Fibroblast of lung (primary cell): ENCODE measurements at regions not wholly inside any gene's neighbourhood (a gene's known extent, or its start where the extent isn't known, plus 50 kb on each side); places are given as distances from the start of the nearest gene placed in this dataset.
A peak's percentile ranks its signal among the peaks of the same experiment; 100 is the strongest.

Source experiments
- DNase-seq, 2 donors: peaks; one replicate each; pipeline versions ENCODE4 v3.0.0 to v3.0.0-alpha.2; 2010; ENCODE audit warnings: low read depth in 2 of 2
- H2AFZ ChIP-seq: 2 replicates; pipeline ENCODE4 v1.5.1; 2012; ENCODE audit warnings: low read length, control low read depth, inconsistent platforms
- H3K27ac ChIP-seq: 2 replicates; pipeline ENCODE4 v1.5.1; 2011; ENCODE audit warnings: low read length, control low read depth; ENCODE audit not compliant: insufficient read depth
- H3K27me3 ChIP-seq: 2 replicates; pipeline ENCODE4 v1.5.1; 2011; ENCODE audit warnings: mild to moderate bottlenecking, low read length; ENCODE audit not compliant: control insufficient read depth, insufficient read depth
- H3K36me3 ChIP-seq: 2 replicates; pipeline ENCODE4 v1.5.1; 2011; ENCODE audit warnings: low read length; ENCODE audit not compliant: control insufficient read depth, insufficient read depth
- H3K4me1 ChIP-seq: 2 replicates; pipeline ENCODE4 v1.5.1; 2011; ENCODE audit warnings: low read length; ENCODE audit not compliant: control insufficient read depth, insufficient read depth; ENCODE audit errors: extremely low read depth
- H3K4me2 ChIP-seq: 2 replicates; pipeline ENCODE4 v1.5.1; 2011; ENCODE audit warnings: low read length, control low read depth; ENCODE audit not compliant: insufficient read depth; ENCODE audit errors: extremely low read depth
- H3K4me3 ChIP-seq, 4 experiments: fragments of 200-600 bp in 1 of 4; sonication (generic) in 1 of 4; replicated peaks in 1 of 4; 2 replicates each; pipeline ENCODE4 v1.5.1; 2011 to 2016; ENCODE audit warnings: low read length in 4 of 4, low read depth in 3 of 4, mild to moderate bottlenecking in 3 of 4, control low read depth in 2 of 4, inconsistent platforms in 1 of 4, mixed read lengths in 1 of 4; ENCODE audit not compliant: insufficient read depth in 1 of 4; ENCODE audit errors: control extremely low read depth in 1 of 4
- H3K79me2 ChIP-seq: 2 replicates; pipeline ENCODE4 v1.5.1; 2012; ENCODE audit warnings: mild to moderate bottlenecking, low read length, inconsistent platforms; ENCODE audit not compliant: control insufficient read depth, insufficient read depth
- H3K9ac ChIP-seq: 2 replicates; pipeline ENCODE4 v1.5.1; 2011; ENCODE audit warnings: mild to moderate bottlenecking, low read length, control low read depth; ENCODE audit not compliant: insufficient read depth
- H3K9me3 ChIP-seq: 2 replicates; pipeline ENCODE4 v1.5.1; 2012; ENCODE audit warnings: low read depth, low read length; ENCODE audit not compliant: control insufficient read depth, insufficient read depth
- H4K20me1 ChIP-seq: 2 replicates; pipeline ENCODE4 v1.5.1; 2011; ENCODE audit warnings: low read length; ENCODE audit not compliant: control insufficient read depth, insufficient read depth; ENCODE audit errors: extremely low read depth
- EZH2 ChIP-seq: IDR thresholded peaks from 2 replicates; pipeline ENCODE4 v1.5.1; 2012; ENCODE audit warnings: low read length, control low read depth, mild to moderate bottlenecking; ENCODE audit errors: missing control alignments
- TF ChIP-seq, protein P1 (sequence below), 2 donors: IDR thresholded peaks in 1 of 2; conservative IDR thresholded peaks in 1 of 2; 1 replicate in 1 of 2; 2 replicates in 1 of 2; pipeline ENCODE4 v1.5.1; 2011 to 2012; ENCODE audit warnings: low read length in 2 of 2, control low read depth in 1 of 2, inconsistent platforms in 1 of 2, low read depth in 1 of 2, mild to moderate bottlenecking in 1 of 2

DNA sequence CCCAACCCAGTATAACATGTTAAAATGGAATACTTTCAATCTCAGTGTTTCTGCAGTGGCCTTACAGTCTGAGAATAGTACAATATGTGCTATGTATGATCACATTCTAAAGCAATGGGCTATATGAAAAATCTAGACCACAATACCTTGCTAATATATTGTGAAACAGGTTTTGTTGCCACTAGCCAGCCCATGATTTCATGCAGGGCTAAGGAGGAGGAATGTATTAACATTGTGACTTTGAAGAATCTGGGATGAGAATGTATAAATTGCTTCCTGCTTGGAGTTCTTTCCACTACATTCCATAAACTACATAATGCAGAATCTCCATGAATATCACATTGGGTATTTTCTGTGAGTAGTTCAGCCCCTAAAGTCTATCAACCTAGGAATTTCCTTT is 935.4 kb upstream of the GRIA3 start:
- no peak overlapping the region for H2AFZ ChIP-seq
- H3K27me3 ChIP-seq, result no peaks in the 10 kb centered on the region
- H3K4me1 ChIP-seq, result no peaks in the 10 kb centered on the region
- no peaks in the 10 kb centered on the region for H3K36me3 ChIP-seq
- no peak overlapping the region for H3K4me3 ChIP-seq
- no peaks in the 10 kb centered on the region for H4K20me1 ChIP-seq
- H3K9ac ChIP-seq, result no peak overlapping the region
- no peaks in the 10 kb centered on the region for H3K79me2 ChIP-seq
- H3K4me2 ChIP-seq, result no peak overlapping the region
- no peaks in the 10 kb centered on the region for H3K9me3 ChIP-seq
- peak in 1 of 2 donors; percentile 14 for DNase-seq
- TF ChIP-seq EZH2, result no peak
- TF ChIP-seq, protein P1, sequence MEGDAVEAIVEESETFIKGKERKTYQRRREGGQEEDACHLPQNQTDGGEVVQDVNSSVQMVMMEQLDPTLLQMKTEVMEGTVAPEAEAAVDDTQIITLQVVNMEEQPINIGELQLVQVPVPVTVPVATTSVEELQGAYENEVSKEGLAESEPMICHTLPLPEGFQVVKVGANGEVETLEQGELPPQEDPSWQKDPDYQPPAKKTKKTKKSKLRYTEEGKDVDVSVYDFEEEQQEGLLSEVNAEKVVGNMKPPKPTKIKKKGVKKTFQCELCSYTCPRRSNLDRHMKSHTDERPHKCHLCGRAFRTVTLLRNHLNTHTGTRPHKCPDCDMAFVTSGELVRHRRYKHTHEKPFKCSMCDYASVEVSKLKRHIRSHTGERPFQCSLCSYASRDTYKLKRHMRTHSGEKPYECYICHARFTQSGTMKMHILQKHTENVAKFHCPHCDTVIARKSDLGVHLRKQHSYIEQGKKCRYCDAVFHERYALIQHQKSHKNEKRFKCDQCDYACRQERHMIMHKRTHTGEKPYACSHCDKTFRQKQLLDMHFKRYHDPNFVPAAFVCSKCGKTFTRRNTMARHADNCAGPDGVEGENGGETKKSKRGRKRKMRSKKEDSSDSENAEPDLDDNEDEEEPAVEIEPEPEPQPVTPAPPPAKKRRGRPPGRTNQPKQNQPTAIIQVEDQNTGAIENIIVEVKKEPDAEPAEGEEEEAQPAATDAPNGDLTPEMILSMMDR (conservative IDR thresholded peaks at IDR 0.05 in 1 of 2, IDR thresholded peaks at IDR 0.05 in 1 of 2; ENCODE audit: low read depth in 1 of 2, low read length in 2 of 2), result no peak
- H3K27ac ChIP-seq, result no peak overlapping the region

DNA sequence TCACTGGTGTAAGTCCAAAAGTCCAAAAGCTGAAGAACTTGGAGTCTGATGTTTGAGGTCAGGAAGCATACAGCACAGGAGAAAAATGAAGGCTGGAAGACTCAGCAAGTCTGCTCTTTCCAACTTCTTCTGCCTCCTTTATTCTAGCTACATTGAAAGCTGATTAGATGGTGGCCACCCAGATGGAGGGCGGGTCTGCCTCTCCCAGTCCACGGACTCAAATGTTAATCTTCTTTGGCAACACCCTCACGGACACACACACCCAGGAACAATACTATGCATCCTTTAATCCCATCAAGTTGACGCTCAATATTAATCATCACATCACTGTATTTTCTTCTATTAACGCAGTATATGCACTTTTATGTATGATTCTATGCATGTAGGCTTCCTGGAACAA is 931.6 kb upstream of the GRIA3 start:
- Histone ChIP-seq H4K20me1 (no peaks in the 10 kb centered on the region), H3K9ac (no peak overlapping the region), H3K79me2 (no peaks in the 10 kb centered on the region), H3K9me3 (no peaks in the 10 kb centered on the region), H3K4me3 (no peak overlapping the region), H3K4me1 (no peaks in the 10 kb centered on the region), H2AFZ (no peak overlapping the region), H3K27me3 (no peaks in the 10 kb centered on the region), H3K27ac (no peak overlapping the region), H3K36me3 (no peaks in the 10 kb centered on the region), H3K4me2 (no peak overlapping the region)
- TF ChIP-seq, protein P1 (conservative IDR thresholded peaks at IDR 0.05 in 1 of 2, IDR thresholded peaks at IDR 0.05 in 1 of 2; ENCODE audit: low read depth in 1 of 2, low read length in 2 of 2), result no peak
- no peak for TF ChIP-seq EZH2
- DNase-seq, result no peak

DNA sequence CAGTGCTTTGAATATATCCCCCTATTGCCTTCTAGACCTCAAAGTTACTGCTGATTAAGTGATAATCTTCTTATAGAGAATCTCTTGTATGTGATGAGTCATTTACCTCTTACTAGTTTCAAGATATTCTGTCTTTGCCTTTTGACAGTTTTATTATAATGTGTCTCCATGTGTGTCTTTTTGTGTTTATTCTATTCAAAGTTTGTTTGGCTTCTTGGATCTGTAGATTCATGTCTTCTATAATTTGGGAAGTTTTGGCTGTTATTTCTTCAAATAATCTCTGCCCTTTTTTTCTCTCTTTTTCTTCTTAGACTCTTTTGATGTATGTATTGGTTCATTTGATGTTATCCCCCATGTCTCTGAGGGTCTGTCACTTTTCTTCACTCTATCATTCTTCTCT is 915.7 kb upstream of the GRIA3 start:
- H2AFZ ChIP-seq, result no peak overlapping the region
- H3K4me1 ChIP-seq, result no peaks in the 10 kb centered on the region
- H4K20me1 ChIP-seq, result no peaks in the 10 kb centered on the region
- no peaks in the 10 kb centered on the region for H3K9me3 ChIP-seq
- no peak overlapping the region for H3K4me3 ChIP-seq
- no peaks in the 10 kb centered on the region for H3K79me2 ChIP-seq
- H3K9ac ChIP-seq, result no peak overlapping the region
- H3K27me3 ChIP-seq, result no peaks in the 10 kb centered on the region
- no peak overlapping the region for H3K27ac ChIP-seq
- no peak for DNase-seq
- TF ChIP-seq EZH2, result no peak
- TF ChIP-seq, protein P1 (conservative IDR thresholded peaks at IDR 0.05 in 1 of 2, IDR thresholded peaks at IDR 0.05 in 1 of 2; ENCODE audit: low read depth in 1 of 2, low read length in 2 of 2), result no peak
- no peak overlapping the region for H3K4me2 ChIP-seq
- H3K36me3 ChIP-seq, result no peaks in the 10 kb centered on the region
